ENCODE measurements at regions not wholly inside any gene's neighbourhood (a gene's known extent, or its start where the extent isn't known, plus 50 kb on each side); places are given as distances from the start of the nearest gene placed in this dataset.
"Not testable (repeated sequence)": the region's sequence is repeated elsewhere in the genome, so short reads cannot be mapped to it uniquely, and the experiment has no call there.

- Histone ChIP-seq H3K4me1 (ENCODE audit: control insufficient read depth, insufficient read depth, low read length, poor library complexity, severe bottlenecking) (no peaks in the 10 kb centered on the region), H3K27ac (ENCODE audit: insufficient read depth, low read length, poor library complexity, severe bottlenecking) (no peak overlapping the region), H3K4me3 (ENCODE audit: low read depth, low read length) (no peak overlapping the region), H3K9me3 (ENCODE audit: control insufficient read depth in 2 of 2, low read length in 2 of 2) (no peaks in the 10 kb centered on the region), H3K27me3 (ENCODE audit: control insufficient read depth, insufficient read depth, low read length) (no peaks in the 10 kb centered on the region), H3K36me3 (ENCODE audit: control insufficient read depth, insufficient read depth, low read length) (no peaks in the 10 kb centered on the region)
- H3K4me3 Mint-ChIP-seq: no peak overlapping the region
- no peaks in the 10 kb centered on the region for H3K36me3 Mint-ChIP-seq
- ATAC-seq (ENCODE audit: low read depth in 2 of 2): no peak
- peaks cover 0 to 2% (median 0%) of the 10 kb centered on the region in 7 donors for H3K9me3 Mint-ChIP-seq
- no peak overlapping the region for H3K27ac Mint-ChIP-seq
- H3K27me3 Mint-ChIP-seq: no peaks in the 10 kb centered on the region
- no peaks in the 10 kb centered on the region for H3K4me1 Mint-ChIP-seq
- DNase-seq: no peak
Measured at GRCh38 chr6:125611573-125612344, 137.7 kb upstream of the HEY2 start.

- Histone ChIP-seq H3K36me3 (ENCODE audit: control insufficient read depth, insufficient read depth, low read length) (no peaks in the 10 kb centered on the region), H3K9me3 (ENCODE audit: control insufficient read depth in 2 of 2, low read length in 2 of 2) (no peaks in the 10 kb centered on the region), H3K27me3 (ENCODE audit: control insufficient read depth, insufficient read depth, low read length) (no peaks in the 10 kb centered on the region), H3K4me1 (ENCODE audit: control insufficient read depth, insufficient read depth, low read length, poor library complexity, severe bottlenecking) (no peaks in the 10 kb centered on the region), H3K27ac (ENCODE audit: insufficient read depth, low read length, poor library complexity, severe bottlenecking) (no peak overlapping the region), H3K4me3 (ENCODE audit: low read depth, low read length) (no peak overlapping the region)
- Mint-ChIP-seq H3K36me3 (no peaks in the 10 kb centered on the region), H3K4me1 (no peaks in the 10 kb centered on the region), H3K27me3 (peaks cover 2% of the 10 kb centered on the region), H3K27ac (no peak overlapping the region), H3K9me3 (peaks cover 0 to 2% (median 0%) of the 10 kb centered on the region in 7 donors), H3K4me3 (no peak overlapping the region)
- DNase-seq (no peak), ATAC-seq (ENCODE audit: low read depth in 2 of 2) (no peak)
Measured at GRCh38 chr6:125612345-125612846, 137.0 kb upstream of the HEY2 start.

- Mint-ChIP-seq H3K4me3 (no peak overlapping the region), H3K27ac (no peak overlapping the region), H3K9me3 (no peaks in the 10 kb centered on the region), H3K36me3 (no peaks in the 10 kb centered on the region), H3K4me1 (no peaks in the 10 kb centered on the region), H3K27me3 (peaks cover 9% of the 10 kb centered on the region)
- Histone ChIP-seq H3K27me3 (ENCODE audit: control insufficient read depth, insufficient read depth, low read length) (peaks cover 2% of the 10 kb centered on the region), H3K36me3 (ENCODE audit: control insufficient read depth, insufficient read depth, low read length) (no peaks in the 10 kb centered on the region), H3K4me3 (ENCODE audit: low read depth, low read length) (no peak overlapping the region), H3K9me3 (ENCODE audit: control insufficient read depth in 2 of 2, low read length in 2 of 2) (no peaks in the 10 kb centered on the region), H3K27ac (ENCODE audit: insufficient read depth, low read length, poor library complexity, severe bottlenecking) (no peak overlapping the region), H3K4me1 (ENCODE audit: control insufficient read depth, insufficient read depth, low read length, poor library complexity, severe bottlenecking) (no peaks in the 10 kb centered on the region)
- no peak for DNase-seq
- ATAC-seq (ENCODE audit: low read depth in 2 of 2): no peak
Measured at GRCh38 chr6:125618629-125619028, 130.8 kb upstream of the HEY2 start.

GRCh38 chr6:125623085-125623484, 126.3 kb upstream of the HEY2 start:
- DNase-seq (no peak), ATAC-seq (ENCODE audit: low read depth in 2 of 2) (no peak)
- no peaks in the 10 kb centered on the region for H3K36me3 Mint-ChIP-seq
- H3K4me1 Mint-ChIP-seq: no peaks in the 10 kb centered on the region
- Histone ChIP-seq H3K27ac (ENCODE audit: insufficient read depth, low read length, poor library complexity, severe bottlenecking) (no peak overlapping the region), H3K4me3 (ENCODE audit: low read depth, low read length) (no peak overlapping the region), H3K9me3 (ENCODE audit: control insufficient read depth in 2 of 2, low read length in 2 of 2) (no peaks in the 10 kb centered on the region), H3K4me1 (ENCODE audit: control insufficient read depth, insufficient read depth, low read length, poor library complexity, severe bottlenecking) (no peaks in the 10 kb centered on the region), H3K27me3 (ENCODE audit: control insufficient read depth, insufficient read depth, low read length) (peaks cover 2% of the 10 kb centered on the region), H3K36me3 (ENCODE audit: control insufficient read depth, insufficient read depth, low read length) (no peaks in the 10 kb centered on the region)
- peaks cover 22% of the 10 kb centered on the region for H3K27me3 Mint-ChIP-seq
- H3K27ac Mint-ChIP-seq: no peak overlapping the region
- H3K4me3 Mint-ChIP-seq: no peak overlapping the region
- peaks cover 0 to 2% (median 0%) of the 10 kb centered on the region in 7 donors for H3K9me3 Mint-ChIP-seq

GRCh38 chr6:125631165-125631564, 118.3 kb upstream of the HEY2 start:
- no peaks in the 10 kb centered on the region for H3K36me3 Mint-ChIP-seq
- no peak overlapping the region for H3K27ac ChIP-seq (ENCODE audit: insufficient read depth, low read length, poor library complexity, severe bottlenecking)
- no peaks in the 10 kb centered on the region for H3K4me1 ChIP-seq (ENCODE audit: control insufficient read depth, insufficient read depth, low read length, poor library complexity, severe bottlenecking)
- no peak for DNase-seq
- H3K4me3 ChIP-seq (ENCODE audit: low read depth, low read length): no peak overlapping the region
- H3K4me3 Mint-ChIP-seq: no peak overlapping the region
- H3K27me3 ChIP-seq (ENCODE audit: control insufficient read depth, insufficient read depth, low read length): no peaks in the 10 kb centered on the region
- H3K4me1 Mint-ChIP-seq: no peaks in the 10 kb centered on the region
- H3K27me3 Mint-ChIP-seq: peaks cover 6% of the 10 kb centered on the region
- ATAC-seq (ENCODE audit: low read depth in 2 of 2): no peak
- H3K27ac Mint-ChIP-seq: peak overlapping the region in 1 of 3 donors; percentile 11
- H3K9me3 ChIP-seq (ENCODE audit: control insufficient read depth in 2 of 2, low read length in 2 of 2): no peaks in the 10 kb centered on the region
- H3K36me3 ChIP-seq (ENCODE audit: control insufficient read depth, insufficient read depth, low read length): no peaks in the 10 kb centered on the region
- peaks cover 0 to 7% (median 1%) of the 10 kb centered on the region in 7 donors for H3K9me3 Mint-ChIP-seq

GRCh38 chr6:125636011-125636410, 113.4 kb upstream of the HEY2 start:
- not testable (repeated sequence) for H3K9me3 ChIP-seq (ENCODE audit: control insufficient read depth in 2 of 2, low read length in 2 of 2); H3K36me3 ChIP-seq (ENCODE audit: control insufficient read depth, insufficient read depth, low read length); H3K4me1 Mint-ChIP-seq; H3K27me3 ChIP-seq (ENCODE audit: control insufficient read depth, insufficient read depth, low read length); DNase-seq; H3K9me3 Mint-ChIP-seq; H3K4me3 ChIP-seq (ENCODE audit: low read depth, low read length); ATAC-seq (ENCODE audit: low read depth in 2 of 2); H3K4me3 Mint-ChIP-seq; H3K4me1 ChIP-seq (ENCODE audit: control insufficient read depth, insufficient read depth, low read length, poor library complexity, severe bottlenecking); H3K36me3 Mint-ChIP-seq; H3K27ac ChIP-seq (ENCODE audit: insufficient read depth, low read length, poor library complexity, severe bottlenecking); H3K27ac Mint-ChIP-seq; H3K27me3 Mint-ChIP-seq

GRCh38 chr6:125636671-125637070, 112.8 kb upstream of the HEY2 start:
- no peaks in the 10 kb centered on the region for H3K9me3 ChIP-seq (ENCODE audit: control insufficient read depth in 2 of 2, low read length in 2 of 2)
- DNase-seq (no peak), ATAC-seq (ENCODE audit: low read depth in 2 of 2) (no peak)
- Mint-ChIP-seq H3K27ac (no peak overlapping the region), H3K36me3 (no peaks in the 10 kb centered on the region), H3K9me3 (peaks cover 0 to 7% (median 1%) of the 10 kb centered on the region in 7 donors), H3K27me3 (no peaks in the 10 kb centered on the region), H3K4me1 (no peaks in the 10 kb centered on the region), H3K4me3 (no peak overlapping the region)
- H3K4me1 ChIP-seq (ENCODE audit: control insufficient read depth, insufficient read depth, low read length, poor library complexity, severe bottlenecking): no peaks in the 10 kb centered on the region
- H3K27ac ChIP-seq (ENCODE audit: insufficient read depth, low read length, poor library complexity, severe bottlenecking): no peak overlapping the region
- no peaks in the 10 kb centered on the region for H3K36me3 ChIP-seq (ENCODE audit: control insufficient read depth, insufficient read depth, low read length)
- no peak overlapping the region for H3K4me3 ChIP-seq (ENCODE audit: low read depth, low read length)
- no peaks in the 10 kb centered on the region for H3K27me3 ChIP-seq (ENCODE audit: control insufficient read depth, insufficient read depth, low read length)

- no peak for ATAC-seq (ENCODE audit: low read depth in 2 of 2)
- Histone ChIP-seq H3K27ac (ENCODE audit: insufficient read depth, low read length, poor library complexity, severe bottlenecking) (no peak overlapping the region), H3K27me3 (ENCODE audit: control insufficient read depth, insufficient read depth, low read length) (no peaks in the 10 kb centered on the region), H3K4me3 (ENCODE audit: low read depth, low read length) (no peak overlapping the region), H3K9me3 (ENCODE audit: control insufficient read depth in 2 of 2, low read length in 2 of 2) (no peaks in the 10 kb centered on the region), H3K4me1 (ENCODE audit: control insufficient read depth, insufficient read depth, low read length, poor library complexity, severe bottlenecking) (no peaks in the 10 kb centered on the region), H3K36me3 (ENCODE audit: control insufficient read depth, insufficient read depth, low read length) (no peaks in the 10 kb centered on the region)
- H3K36me3 Mint-ChIP-seq: no peaks in the 10 kb centered on the region
- DNase-seq: no peak
- no peaks in the 10 kb centered on the region for H3K27me3 Mint-ChIP-seq
- H3K27ac Mint-ChIP-seq: no peak overlapping the region
- peaks cover 0 to 7% (median 1%) of the 10 kb centered on the region in 7 donors for H3K9me3 Mint-ChIP-seq
- no peak overlapping the region for H3K4me3 Mint-ChIP-seq
- H3K4me1 Mint-ChIP-seq: no peaks in the 10 kb centered on the region
Measured at GRCh38 chr6:125637207-125637606, 112.2 kb upstream of the HEY2 start.

Data from CD4-positive, CD25-positive, alpha-beta regulatory T cell (primary cell).